Cerebellar nuclear complex (tissue), 1 donor: ENCODE measurements at regions not wholly inside any gene's neighbourhood (a gene's known extent, or its start where the extent isn't known, plus 50 kb on each side); places are given as distances from the start of the nearest gene placed in this dataset.
"Not testable (repeated sequence)": the region's sequence is repeated elsewhere in the genome, so short reads cannot be mapped to it uniquely, and the experiment has no call there.

Experiments
- DNase-seq, 2 experiments: peaks; one replicate each; lab custom pipeline; 2025; lab: John Stamatoyannopoulos, UW

- DNase-seq, result no peak
These were observed 564.2 kb downstream of the TSN start for GRCh38 chr2:122319539-122320132.

DNA sequence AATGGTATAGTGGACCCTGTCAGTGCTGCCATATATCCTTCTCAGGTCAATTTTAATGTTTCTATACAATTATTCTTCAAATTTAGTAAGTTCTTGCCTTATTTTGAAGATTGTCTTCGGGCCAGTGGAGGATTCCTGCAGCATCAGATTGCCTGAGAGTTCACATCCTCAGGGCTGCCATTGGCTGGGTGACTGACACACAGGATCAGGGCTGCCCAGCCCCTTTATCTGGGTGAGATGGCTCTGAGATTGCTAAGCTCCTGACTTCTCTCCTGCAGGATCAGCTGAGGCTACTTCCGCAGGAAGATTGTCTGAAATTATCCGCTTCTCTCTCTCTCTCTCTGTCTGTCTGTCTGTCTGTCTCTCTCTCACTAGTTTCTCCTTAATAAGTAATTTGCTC, 567.4 kb downstream of the TSN start:
- DNase-seq, result no peak

GRCh38 chr2:122323927-122324326, 568.5 kb downstream of the TSN start:
- DNase-seq, result no peak

- no peak for DNase-seq
These were observed 571.0 kb downstream of the TSN start for GRCh38 chr2:122326471-122326870.

GRCh38 chr2:122328816-122329215, 573.4 kb downstream of the TSN start:
- no peak for DNase-seq

- no peak for DNase-seq
These were observed 573.8 kb downstream of the TSN start for GRCh38 chr2:122329278-122329677.

DNA sequence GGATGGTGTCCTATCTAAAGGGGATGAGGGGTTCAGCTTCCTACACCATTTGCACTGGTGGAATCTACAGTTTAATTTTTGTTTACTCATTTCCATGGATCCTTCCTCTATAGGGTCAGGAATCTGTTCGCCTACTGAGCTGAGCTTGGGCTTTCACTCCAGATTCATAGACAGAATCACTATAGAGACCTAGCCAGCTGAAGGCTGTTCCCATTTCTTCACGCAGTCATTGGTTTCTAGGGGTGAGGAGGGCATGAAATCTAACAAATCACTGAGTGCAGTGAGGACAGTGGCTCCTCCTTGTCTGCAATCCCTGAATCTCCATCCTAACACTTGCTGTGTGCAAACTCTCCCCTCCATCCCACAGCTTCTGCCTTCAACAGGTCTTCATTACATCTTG, 578.5 kb downstream of the TSN start:
- no peak for DNase-seq

GRCh38 chr2:122338000-122338399, 582.5 kb downstream of the TSN start:
- no peak for DNase-seq

DNA sequence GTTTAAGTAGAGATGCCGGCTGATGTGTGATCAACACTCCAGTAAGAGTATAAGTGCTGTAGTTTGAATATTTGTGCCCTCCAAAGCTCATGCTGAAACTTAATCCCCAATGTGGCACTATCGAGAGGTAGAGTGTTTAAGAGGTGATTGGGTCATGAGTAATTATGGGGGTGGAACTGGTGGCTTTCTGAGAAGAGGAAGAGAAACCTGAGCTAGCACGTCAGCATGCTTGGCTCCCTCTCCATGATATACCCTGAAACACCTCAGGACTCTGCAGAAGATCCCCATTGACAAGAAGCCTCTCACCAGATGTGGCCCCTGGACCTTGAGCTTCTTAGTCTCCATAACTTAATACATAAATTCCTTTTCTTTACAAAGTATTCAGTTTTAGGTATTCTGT, 584.8 kb downstream of the TSN start:
- DNase-seq, result no peak

DNA sequence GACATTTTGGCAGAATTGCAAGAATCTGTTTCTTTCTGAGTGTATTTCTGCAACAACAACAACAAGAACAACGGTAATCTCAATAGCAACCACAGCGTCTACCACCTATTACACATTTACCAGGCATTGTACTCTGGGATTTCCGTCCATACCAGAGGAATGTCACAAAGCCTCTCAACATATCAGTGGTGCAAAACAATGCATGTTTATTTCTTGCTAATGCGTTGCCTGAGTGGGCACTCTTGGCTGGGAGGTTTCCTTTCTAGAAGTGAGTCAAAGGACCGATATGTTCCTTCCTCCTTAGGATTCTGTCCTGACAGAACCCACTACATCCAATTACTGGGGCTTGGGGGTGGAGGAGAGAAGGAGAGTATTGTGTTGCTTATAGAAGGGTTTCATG, 585.6 kb downstream of the TSN start:
- no peak for DNase-seq

- not testable (repeated sequence) for DNase-seq
These were observed 596.7 kb downstream of the TSN start for GRCh38 chr2:122352151-122352550.

DNA sequence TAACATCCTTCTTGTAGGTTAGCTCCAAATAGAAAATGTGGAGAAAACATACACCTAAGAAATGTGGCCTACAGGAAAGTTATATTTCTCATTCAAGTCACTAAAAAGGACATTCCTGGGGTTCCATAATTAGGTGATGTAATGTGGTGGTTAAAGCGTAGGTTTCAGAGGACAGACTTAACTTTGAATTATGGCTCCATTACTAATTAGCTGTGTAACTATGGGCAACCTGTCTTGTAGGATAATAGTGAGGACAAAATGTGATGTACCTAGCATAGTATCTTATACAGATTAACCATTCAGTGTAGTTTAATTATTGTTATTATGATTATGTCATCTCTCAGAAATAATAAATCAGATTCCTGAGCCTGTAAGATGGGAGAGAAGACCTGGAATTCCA, 602.5 kb downstream of the TSN start:
- DNase-seq, result no peak

GRCh38 chr2:122358729-122359128, 603.3 kb downstream of the TSN start:
- no peak for DNase-seq

DNA sequence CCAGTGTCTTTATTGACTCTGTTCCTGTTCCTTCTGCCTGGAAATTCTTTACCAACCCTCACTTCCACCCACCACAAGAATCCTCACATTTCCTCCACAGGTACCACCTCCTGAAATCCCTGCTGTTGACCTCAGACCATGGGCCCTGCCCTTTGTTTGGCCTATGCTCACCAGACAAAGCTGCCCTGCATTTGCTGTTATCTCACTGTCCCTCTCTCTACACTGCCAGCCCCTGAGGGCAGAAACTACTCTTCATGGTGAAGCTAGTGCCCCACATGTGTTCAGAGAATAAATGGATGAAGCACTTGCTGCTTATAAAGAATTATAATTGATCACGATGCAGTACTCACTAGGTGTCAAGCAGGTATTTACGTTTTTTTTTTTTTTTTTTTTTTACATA, 608.4 kb downstream of the TSN start:
- DNase-seq, result no peak

- DNase-seq, result no peak
These were observed 611.0 kb downstream of the TSN start for GRCh38 chr2:122366427-122366826.

GRCh38 chr2:122366969-122367645, 611.7 kb downstream of the TSN start:
- no peak for DNase-seq

- DNase-seq, result no peak
These were observed 612.2 kb downstream of the TSN start for GRCh38 chr2:122367646-122368010.

DNA sequence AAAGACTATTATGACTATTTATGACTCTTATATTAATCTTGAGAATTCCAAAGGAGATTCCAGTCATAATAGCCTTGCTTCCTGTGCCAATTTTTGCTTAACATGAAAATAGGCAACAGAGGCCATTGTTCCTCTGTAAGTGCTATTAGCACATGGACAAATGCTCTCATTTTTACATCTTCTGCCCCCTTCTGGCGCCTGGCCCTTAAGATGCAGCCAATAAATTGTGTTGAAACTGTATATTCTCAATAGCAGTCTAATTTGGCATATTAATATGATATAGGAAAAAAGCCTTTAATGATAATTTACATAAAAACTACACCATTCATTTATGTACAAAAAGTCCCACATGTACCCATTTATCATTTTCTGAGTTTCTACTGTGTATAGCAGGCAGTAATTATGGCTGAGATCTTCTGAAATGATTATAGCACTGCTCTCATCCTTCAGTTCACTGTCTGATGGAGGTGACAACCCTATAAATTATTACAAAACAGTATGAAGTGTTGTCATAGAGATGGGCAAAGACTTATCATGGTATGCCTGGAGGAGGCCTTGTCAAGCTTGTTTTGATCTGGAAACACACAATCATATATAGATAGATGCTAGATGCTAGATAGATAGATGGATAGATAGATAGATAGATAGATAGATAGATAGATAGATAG, 613.3 kb downstream of the TSN start:
- DNase-seq, result no peak

DNA sequence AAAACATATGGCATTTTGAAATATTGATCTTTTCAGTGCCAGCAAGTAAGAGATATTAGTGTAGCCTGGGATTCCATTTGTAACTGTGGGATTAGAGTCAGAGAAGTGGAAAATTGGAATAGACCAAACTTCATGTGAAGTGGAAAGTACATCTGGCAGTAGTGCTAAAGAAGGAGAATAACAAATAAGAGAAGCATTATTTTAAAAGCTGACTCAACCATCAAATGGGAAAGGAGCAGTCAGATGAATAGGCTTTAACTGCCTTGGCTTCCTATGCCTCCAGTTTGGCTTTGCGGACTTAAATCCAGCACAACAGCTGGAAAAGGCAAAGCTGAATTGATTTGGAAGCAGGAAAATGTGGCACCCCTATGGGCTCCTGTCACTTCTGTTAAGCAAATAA, 623.1 kb downstream of the TSN start:
- no peak for DNase-seq

- DNase-seq, result no peak
These were observed 629.4 kb downstream of the TSN start for GRCh38 chr2:122384768-122385333.

GRCh38 chr2:122388208-122388607, 632.8 kb downstream of the TSN start:
- DNase-seq, result no peak

DNA sequence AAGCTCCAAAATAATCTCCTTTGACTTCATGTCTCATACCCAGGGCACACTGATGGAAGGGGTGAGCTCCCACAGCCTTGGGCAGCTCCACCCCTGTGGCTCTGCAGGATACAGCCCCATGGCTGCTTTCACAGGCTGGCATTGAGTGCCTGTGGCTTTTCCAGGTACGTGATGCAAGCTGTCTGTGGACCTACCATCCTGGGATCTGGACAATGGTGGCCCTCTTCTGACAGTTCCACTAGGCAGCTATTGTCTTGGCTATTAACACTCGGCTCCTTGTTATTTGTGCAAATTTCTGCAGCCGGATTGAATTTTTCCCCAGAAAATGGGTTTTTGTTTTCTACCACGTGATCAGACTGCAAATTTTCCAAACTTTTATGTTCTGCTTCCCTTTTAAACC, 634.2 kb downstream of the TSN start:
- no peak for DNase-seq

- no peak for DNase-seq
These were observed 635.0 kb downstream of the TSN start for GRCh38 chr2:122390406-122390805.
